Adipocyte (in vitro differentiated cells): ENCODE measurements at regions not wholly inside any gene's neighbourhood (a gene's known extent, or its start where the extent isn't known, plus 50 kb on each side); places are given as distances from the start of the nearest gene placed in this dataset.
A peak's percentile ranks its signal among the peaks of the same experiment; 100 is the strongest.
"Not testable (repeated sequence)": the region's sequence is repeated elsewhere in the genome, so short reads cannot be mapped to it uniquely, and the experiment has no call there.

ENCODE experiments used
- DNase-seq: peaks from one replicate; pipeline ENCODE4 v3.0.0-alpha.2; 2015; ENCODE audit warnings: low read depth
- H3K27me3 ChIP-seq: replicated peaks from 2 replicates; pipeline ENCODE4 v1.7.0; 2013; ENCODE audit warnings: mild to moderate bottlenecking, low read length, moderate library complexity; ENCODE audit not compliant: control insufficient read depth, insufficient read depth
- H3K36me3 ChIP-seq: 2 replicates; pipeline ENCODE4 v1.7.0; 2013; ENCODE audit warnings: low read length, mild to moderate bottlenecking, moderate library complexity; ENCODE audit not compliant: control insufficient read depth, insufficient read depth, severe bottlenecking
- H3K4me1 ChIP-seq: 2 replicates; pipeline ENCODE4 v1.7.0; 2013; ENCODE audit warnings: mild to moderate bottlenecking, low read length, moderate library complexity; ENCODE audit not compliant: control insufficient read depth, insufficient read depth
- H3K4me3 ChIP-seq: 2 replicates; pipeline ENCODE4 v1.7.0; 2013; ENCODE audit warnings: mild to moderate bottlenecking, low read length, moderate library complexity
- H3K9ac ChIP-seq: 2 replicates; pipeline ENCODE4 v1.7.0; 2013; ENCODE audit warnings: mild to moderate bottlenecking, low read length, moderate library complexity
- H3K9me3 ChIP-seq: 2 replicates; pipeline ENCODE4 v1.7.0; 2013; ENCODE audit warnings: mild to moderate bottlenecking, low read length, moderate library complexity; ENCODE audit not compliant: control insufficient read depth

DNA sequence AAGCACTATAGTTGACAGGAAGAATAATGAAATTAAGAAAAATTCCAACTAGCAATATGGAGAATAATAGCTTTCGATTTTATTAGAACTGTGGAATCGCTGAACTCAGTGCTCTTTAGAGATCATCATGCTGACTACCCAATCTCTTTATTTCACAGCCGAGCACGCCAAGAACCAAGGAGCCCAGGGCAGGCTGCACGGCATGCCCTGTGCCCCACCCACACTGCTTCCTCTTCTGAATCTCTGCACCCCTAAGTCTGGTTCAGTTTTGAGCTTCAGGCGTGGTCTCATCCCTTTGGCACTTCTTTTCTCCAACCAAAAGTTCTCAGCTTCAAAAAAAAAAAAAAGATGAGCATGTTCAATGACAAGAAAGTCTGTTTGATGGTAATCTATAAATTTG lies 92.4 kb upstream of the ZNF800 start:
- Histone ChIP-seq H3K27me3 (no peaks in the 10 kb centered on the region), H3K4me1 (no peaks in the 10 kb centered on the region), H3K36me3 (no peaks in the 10 kb centered on the region), H3K9ac (no peak overlapping the region), H3K9me3 (no peaks in the 10 kb centered on the region), H3K4me3 (no peak overlapping the region)
- DNase-seq: no peak

DNA sequence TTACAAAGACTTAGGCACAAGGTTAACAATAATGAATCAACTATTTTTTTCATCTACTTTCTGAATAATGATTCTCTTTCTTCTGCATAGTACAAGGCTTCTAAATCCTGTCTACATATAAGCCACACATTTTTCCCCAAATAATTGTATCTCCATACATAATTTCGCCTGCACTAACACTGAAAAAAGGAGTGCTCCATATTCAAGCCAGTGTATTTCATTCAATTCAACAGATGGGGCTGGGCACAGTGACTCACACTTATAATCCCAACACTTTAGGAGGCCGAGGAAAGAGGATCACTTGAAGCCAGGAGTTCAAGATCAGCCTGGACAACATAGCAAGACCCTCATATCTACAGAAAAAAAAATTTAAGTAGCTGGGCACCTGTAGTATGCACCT lies 86.0 kb upstream of the ZNF800 start:
- Histone ChIP-seq H3K9ac (no peak overlapping the region), H3K27me3 (no peaks in the 10 kb centered on the region), H3K9me3 (no peaks in the 10 kb centered on the region), H3K4me1 (no peaks in the 10 kb centered on the region), H3K36me3 (no peaks in the 10 kb centered on the region), H3K4me3 (no peak overlapping the region)
- no peak for DNase-seq

DNA sequence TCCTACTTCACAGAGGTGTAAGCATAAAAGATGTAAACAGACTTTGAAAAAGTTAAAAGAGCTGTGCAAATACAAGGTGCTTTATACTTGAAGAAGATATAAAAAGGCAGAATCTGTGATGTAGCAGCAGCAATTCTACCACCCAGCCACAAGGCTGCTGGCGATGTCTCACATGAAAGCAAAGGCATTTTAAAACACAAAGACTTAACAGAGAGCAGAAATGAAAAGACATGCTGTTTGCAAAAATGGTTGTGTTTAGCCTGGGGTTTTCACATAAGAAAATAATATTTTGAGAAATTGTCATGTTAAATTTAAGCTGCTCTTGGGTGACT lies 85.5 kb upstream of the ZNF800 start:
- Histone ChIP-seq H3K9me3 (no peaks in the 10 kb centered on the region), H3K27me3 (no peaks in the 10 kb centered on the region), H3K4me1 (no peaks in the 10 kb centered on the region), H3K36me3 (no peaks in the 10 kb centered on the region), H3K9ac (no peak overlapping the region), H3K4me3 (no peak overlapping the region)
- no peak for DNase-seq

DNA sequence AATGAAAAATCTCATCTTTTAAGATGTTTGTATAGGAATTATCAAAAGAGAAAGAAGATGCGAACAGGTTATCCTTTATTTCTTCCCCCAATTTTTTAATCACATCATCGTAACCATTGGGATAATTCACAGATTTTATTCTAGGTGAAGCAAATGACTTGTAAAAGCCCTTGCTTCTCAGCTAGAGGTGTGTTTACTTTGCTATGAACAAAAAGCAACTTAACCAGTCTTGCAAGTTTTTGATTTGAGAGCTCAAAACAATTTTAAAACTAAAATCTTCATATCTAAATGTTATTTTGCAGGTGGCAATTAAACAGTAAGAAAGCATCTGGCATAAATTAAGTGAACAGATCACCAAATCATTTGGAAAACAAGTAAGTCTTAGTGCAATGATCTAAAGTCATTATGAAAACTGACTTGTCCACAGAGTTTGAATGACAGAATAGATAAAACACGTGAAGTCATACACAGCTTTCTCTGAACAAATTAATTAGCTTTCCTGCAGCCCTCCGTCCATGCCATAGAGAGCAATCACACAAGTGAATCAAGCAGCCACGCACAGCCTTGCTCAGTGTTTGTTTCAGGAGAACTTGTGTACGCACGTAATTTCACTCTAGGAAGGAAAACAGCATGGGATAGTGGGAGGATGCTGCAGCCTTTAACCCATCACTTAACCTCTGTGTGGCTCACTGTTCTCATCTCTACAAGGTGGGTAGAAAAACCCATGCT lies 85.0 kb upstream of the ZNF800 start:
- Histone ChIP-seq H3K9ac (no peak overlapping the region), H3K4me3 (no peak overlapping the region), H3K27me3 (no peaks in the 10 kb centered on the region), H3K4me1 (no peaks in the 10 kb centered on the region), H3K9me3 (no peaks in the 10 kb centered on the region), H3K36me3 (no peaks in the 10 kb centered on the region)
- DNase-seq: no peak

DNA sequence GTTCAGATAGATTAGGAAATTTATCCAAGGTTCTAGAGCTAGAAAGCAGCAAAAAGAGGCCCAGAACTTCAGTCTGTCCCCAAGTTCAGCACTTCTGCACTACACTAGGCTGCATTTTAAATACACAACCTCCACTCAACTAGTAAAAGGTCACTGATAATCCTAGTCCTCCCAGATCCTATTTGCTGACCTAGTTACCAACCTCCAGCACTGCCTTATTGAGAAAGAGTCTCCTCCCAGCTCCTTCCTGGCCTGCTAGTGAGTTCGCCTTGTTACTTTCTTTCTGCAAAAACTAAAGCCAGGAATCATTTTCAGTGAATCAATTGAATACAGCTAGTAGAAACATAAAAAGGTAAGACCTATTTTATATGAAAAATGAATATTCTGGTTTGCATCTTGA lies 84.1 kb upstream of the ZNF800 start:
- no peak for DNase-seq

DNA sequence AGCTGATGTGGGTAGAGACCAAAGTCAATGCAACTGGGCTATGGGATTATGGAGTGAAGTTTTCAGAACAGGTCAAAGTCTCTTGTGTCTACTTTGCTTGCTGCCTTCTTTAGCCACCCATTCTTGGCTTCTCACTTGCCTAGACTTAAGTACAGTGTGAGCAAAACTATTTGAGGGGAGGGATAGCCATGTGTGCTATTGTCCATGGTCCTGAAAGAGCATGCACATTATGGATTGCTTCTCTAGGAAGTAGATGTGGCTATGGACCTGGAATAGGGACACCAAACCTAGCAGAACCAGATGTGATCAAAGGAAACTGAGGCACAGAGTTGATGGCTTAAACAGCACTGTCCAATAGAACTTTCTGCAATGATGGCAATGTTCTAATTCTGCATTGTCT lies 81.9 kb upstream of the ZNF800 start:
- Histone ChIP-seq H3K27me3 (no peaks in the 10 kb centered on the region), H3K9me3 (peaks cover 3% of the 10 kb centered on the region), H3K36me3 (no peaks in the 10 kb centered on the region), H3K4me1 (no peaks in the 10 kb centered on the region), H3K9ac (no peak overlapping the region), H3K4me3 (no peak overlapping the region)
- DNase-seq: no peak

More for the DNA sequence above, 84.1 kb upstream of the ZNF800 start:
- Histone ChIP-seq H3K27me3 (no peaks in the 10 kb centered on the region), H3K9ac (no peak overlapping the region), H3K36me3 (no peaks in the 10 kb centered on the region), H3K4me3 (no peak overlapping the region), H3K4me1 (no peaks in the 10 kb centered on the region), H3K9me3 (no peaks in the 10 kb centered on the region)

DNA sequence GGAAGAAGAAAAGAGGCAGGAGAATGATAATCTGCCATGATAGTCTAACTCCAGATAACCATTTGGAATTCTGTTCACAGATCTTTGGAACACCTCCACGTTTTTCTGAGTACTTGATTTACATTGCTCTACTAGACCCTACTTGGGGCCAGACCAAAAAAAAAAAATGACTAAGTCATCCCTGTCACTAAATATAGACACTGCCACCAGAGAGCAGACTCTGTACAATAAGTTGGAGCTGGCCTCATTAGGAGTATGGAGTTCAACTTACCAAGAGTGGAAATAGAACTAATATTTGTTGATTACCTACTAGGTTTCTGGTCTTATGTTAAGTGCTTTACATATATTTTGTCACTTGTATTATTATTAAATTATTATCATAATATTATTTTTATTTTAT lies 80.9 kb upstream of the ZNF800 start:
- H3K4me3 ChIP-seq: no peak overlapping the region
- no peak overlapping the region for H3K9ac ChIP-seq
- H3K9me3 ChIP-seq: peaks cover 3% of the 10 kb centered on the region
- H3K27me3 ChIP-seq: peaks cover 2% of the 10 kb centered on the region
- no peaks in the 10 kb centered on the region for H3K4me1 ChIP-seq
- no peak for DNase-seq
- H3K36me3 ChIP-seq: no peaks in the 10 kb centered on the region

DNA sequence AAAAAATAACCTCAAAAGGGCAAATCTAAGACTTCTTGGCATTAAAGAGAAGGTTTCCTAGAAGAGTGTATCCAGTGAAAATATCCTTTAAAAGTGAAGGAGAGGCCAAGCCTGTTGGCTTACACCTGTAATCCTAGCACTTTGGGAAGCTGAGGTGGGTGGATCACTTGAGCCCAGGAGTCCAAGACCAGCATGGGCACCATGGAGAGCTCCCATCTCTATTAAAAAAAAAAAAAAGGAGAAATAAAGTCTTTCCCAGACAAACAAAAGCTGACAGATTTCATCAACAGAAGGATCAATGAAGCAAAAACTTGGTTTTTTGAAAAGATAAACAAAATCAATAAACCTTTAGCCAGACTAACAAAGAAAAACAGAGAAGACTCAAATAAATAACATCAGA lies 67.6 kb upstream of the ZNF800 start:
- no peaks in the 10 kb centered on the region for H3K27me3 ChIP-seq
- H3K9ac ChIP-seq: no peak overlapping the region
- no peaks in the 10 kb centered on the region for H3K36me3 ChIP-seq
- DNase-seq: no peak
- no peaks in the 10 kb centered on the region for H3K4me1 ChIP-seq
- H3K9me3 ChIP-seq: peaks cover 6% of the 10 kb centered on the region
- H3K4me3 ChIP-seq: no peak overlapping the region

DNA sequence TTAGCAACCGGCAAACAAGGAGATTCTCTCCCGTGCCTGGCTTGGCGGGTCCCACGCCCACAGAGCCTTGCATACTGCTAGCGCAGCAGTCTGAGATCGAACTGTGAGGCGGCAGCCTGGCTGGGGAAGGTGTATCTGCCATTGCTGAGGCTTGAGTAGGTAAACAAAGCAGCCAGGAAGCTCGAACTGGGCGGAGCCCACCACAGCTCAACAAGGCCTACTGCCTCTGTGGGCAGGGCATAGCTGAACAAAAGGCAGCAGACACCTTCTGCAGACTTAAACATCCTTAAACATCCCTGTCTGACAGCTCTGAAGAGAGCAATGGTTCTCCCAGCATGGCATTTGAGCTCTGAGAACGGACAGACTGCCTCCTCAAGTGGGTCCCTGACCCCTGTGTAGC lies 58.8 kb upstream of the ZNF800 start:
- not testable (repeated sequence) for H3K27me3 ChIP-seq, DNase-seq, H3K4me1 ChIP-seq, H3K36me3 ChIP-seq, H3K4me3 ChIP-seq, H3K9ac ChIP-seq, H3K9me3 ChIP-seq

DNA sequence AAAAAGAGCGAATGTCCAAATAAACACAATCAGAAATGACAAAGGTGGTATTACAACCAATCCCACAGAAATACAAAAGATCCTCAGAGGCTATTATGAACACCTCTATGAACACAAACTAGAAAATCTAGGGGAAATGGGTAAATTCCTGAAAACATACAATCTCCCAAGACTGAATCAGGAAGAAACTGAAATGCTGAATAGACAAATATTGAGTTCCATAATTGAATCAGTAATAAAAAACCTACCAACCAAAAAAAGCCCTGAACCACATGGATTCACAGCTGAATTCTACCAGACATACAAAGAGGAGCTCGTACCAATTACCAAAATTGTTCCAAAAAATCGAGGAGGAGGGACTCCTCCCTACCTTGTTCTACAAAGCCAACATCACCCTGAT lies 56.1 kb upstream of the ZNF800 start:
- Histone ChIP-seq H3K36me3 (no peaks in the 10 kb centered on the region), H3K27me3 (peaks cover 3% of the 10 kb centered on the region), H3K4me3 (no peak overlapping the region), H3K9ac (no peak overlapping the region), H3K9me3 (peaks cover 14% of the 10 kb centered on the region), H3K4me1 (no peaks in the 10 kb centered on the region)
- DNase-seq: no peak

DNA sequence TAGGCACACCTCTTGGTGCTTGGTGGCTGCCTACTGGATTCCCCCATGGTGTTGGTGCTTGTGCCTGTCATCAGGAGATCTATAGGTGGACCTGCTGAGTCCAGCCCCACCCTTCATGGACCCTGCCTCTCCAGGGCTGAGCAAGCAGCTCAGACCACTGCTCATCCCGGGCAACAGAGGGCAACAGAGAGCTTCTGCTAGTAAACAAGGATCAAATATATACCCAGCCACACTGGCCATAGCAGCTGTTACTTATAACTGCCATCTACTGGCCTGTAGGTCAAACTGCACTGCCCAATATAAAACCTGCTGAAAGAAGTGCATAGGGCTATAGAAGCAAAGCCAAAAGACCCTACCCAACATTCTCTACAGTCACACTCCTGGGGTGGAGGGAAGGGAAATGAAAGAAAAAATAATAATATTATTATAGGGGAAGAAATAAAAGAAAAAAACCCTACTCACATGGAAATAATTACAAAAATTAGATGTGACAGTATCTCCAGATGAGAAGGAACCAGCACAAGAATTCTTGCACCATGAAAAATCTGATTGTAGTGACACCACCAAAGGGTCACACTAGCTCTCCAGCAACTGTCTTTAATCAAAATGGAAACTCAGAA lies 54.9 kb upstream of the ZNF800 start:
- H3K4me3 ChIP-seq: no peak overlapping the region
- H3K27me3 ChIP-seq: peaks cover 8% of the 10 kb centered on the region
- no peak overlapping the region for H3K9ac ChIP-seq
- no peaks in the 10 kb centered on the region for H3K4me1 ChIP-seq
- peak; percentile 8 for DNase-seq
- peaks cover 14% of the 10 kb centered on the region for H3K9me3 ChIP-seq
- H3K36me3 ChIP-seq: no peaks in the 10 kb centered on the region

DNA sequence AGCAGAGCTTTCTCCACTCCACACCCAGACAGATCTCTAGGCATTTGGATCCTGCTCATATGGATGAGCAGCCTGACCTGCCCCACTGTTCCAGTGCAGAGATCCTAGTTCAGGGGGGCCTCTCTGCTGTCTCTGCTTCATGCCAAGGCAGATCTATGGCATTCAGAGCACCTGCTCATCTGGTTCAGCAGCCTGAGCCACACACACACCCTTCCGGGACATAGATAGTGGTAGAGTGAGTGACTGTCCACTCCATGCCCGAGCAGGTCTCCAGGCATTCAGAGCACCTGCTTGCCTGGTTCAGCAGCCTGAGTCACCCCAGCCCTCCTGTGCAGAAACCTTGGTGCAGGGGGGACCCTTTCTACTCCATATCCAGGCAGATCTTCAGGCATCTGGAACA lies 54.3 kb upstream of the ZNF800 start:
- DNase-seq: no peak
- Histone ChIP-seq H3K4me1 (no peaks in the 10 kb centered on the region), H3K36me3 (no peaks in the 10 kb centered on the region), H3K4me3 (no peak overlapping the region), H3K27me3 (peaks cover 12% of the 10 kb centered on the region), H3K9ac (no peak overlapping the region), H3K9me3 (peaks cover 14% of the 10 kb centered on the region)
